Hindlimb muscle (tissue), 1 donor: ENCODE measurements at regions not wholly inside any gene's neighbourhood (a gene's known extent, or its start where the extent isn't known, plus 50 kb on each side); places are given as distances from the start of the nearest gene placed in this dataset.
"Not testable (repeated sequence)": the region's sequence is repeated elsewhere in the genome, so short reads cannot be mapped to it uniquely, and the experiment has no call there.

Experiments used
- DNase-seq: peaks from one replicate; pipeline ENCODE4 v3.0.0-alpha.2; 2013

DNA sequence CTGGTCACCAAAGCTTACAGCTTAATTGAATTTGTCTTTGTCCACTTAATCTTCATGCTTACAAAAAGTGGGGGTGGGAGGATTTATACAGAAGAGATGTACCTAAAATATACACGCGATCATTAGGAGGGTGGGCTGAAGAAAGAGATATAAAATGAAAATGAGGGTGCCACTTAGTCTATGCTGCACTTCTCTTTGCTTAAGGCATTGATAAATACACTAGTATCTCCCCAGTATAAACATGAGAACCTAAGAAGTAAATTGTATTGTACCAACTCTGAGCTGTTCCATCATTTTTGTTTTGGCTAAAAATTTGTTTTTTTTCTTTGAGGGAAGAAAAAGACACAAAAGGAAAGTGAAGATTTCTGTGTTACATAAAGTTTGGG lies 170.8 kb upstream of the ZNF217 start:
- no peak for DNase-seq

DNA sequence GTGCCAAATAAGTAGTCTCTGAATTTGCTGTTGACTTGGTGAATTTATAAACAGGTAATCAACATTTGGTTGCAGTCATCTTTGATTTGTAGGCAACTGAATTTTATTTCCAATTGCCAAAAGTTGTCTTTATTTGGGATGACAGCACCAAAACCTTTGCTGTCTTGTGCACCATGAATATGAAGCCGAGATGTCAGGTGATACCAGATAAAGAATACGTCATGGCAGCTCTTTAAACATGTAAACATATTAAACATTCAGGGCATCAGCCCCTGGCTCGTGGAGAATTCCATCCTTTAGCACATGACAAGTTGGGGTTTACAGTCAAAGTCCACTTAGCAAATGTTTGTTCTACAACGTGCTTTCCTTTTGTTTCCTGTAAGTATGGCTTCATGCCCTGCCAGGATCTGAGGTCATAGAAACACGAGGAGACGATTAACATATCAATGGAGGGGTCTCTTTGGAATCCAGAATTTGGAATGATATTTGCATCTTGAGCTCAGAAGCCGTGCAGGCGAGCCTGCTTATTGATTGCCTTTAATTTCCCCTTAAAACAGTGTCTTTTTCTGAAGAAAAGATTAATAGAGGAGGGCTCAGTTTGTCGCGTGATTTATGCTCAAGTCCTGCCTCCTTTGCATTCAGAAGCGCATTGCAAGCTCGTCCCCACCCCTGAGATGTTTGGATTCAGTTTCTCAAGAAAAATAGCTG lies 170.2 kb upstream of the ZNF217 start:
- DNase-seq = peak; percentile 43

DNA sequence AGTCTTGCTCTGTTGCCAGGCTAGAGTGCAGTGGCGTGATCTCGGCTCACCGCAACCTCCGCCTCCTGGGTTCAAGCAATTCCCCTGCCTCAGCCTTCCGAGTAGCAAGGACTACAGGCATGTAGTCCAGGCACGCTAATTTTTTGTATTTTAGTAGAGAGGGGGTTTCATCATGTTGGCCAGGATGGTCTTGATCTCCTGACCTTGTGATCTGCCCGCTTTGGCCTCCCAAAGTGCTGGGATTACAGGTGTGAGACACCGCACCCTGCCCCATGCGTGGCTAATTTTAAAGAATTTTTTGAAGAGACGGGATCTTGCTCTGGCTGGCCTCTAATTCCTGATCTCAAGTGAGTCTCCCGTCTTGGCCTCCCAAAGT lies 168.8 kb upstream of the ZNF217 start:
- DNase-seq = not testable (repeated sequence)

DNA sequence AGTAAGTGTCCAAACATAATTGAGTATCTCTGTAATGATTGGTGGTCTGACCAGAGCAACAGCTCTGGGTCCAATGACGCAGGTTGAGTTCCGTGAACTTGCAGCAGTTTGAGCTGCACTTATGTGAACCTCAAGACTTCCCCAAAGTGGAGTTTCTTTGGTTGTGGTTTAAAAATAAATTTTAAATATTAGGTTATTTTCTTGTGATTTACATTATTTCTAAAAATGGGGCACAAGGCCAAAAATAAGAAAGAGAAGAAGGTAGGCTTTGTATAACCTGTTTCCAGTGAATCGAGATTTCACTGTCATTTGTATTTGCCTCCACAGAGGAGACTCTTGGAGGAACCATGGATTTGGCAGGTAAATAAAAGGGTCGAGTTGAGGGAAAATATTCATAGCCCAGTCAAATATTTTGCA lies 166.4 kb upstream of the ZNF217 start:
- DNase-seq = no peak

DNA sequence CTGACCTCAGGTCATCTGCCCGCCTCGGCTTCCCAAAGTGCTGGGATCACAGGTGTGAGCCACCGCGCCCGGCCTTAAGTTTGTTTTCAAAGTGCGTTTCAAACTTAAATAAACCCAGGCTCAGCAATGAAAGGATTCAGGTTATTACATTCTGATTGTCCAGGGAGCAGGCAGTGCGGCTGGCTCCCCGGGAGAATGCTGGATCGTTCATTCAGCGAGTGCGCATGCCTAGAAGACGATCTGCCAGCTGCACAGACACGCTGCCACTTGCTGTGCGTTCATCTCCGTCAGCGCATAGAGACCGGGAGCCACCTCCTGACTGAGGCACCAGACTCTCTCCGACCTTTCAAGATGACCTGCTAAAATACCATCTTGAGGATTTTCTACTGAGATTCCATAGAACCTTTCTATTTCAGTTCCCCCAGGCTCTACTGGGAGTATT lies 163.9 kb upstream of the ZNF217 start:
- no peak for DNase-seq

DNA sequence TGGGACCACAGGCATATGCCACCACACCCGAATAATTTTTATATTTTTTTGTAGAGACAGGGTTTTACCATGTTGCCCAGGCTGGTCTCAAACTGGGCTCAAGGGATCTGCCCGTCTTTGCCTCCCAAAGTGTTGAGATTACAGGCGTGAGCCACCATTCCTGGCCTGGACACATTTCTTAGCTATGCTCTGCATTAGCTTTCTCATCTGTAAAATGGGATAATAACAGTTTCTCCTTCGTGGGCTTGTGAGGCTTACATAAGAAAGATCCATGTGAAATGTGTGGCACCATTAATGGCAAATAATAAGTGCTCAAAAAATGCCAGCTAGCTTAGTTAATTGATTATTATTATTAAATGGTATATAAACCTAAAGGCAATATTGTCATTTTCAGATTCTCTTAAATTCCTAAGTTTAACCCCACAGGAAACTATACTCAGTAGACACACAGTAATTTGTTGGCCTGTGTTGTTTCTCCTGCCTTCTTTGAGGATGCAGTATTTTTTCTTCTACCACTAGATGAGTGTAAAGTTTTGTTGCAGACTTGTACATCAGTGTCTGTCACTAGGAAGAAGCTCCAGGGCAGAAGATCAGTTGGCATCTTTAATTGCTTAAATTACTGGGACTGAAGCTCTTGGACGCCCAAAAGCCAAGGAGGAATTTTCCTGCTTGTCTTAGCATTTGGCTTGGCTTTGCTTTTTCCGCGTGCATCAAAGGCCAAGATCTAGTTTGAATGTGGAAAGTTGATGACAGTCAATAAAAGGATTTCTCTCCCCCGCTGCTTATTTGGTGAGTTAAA lies 162.3 kb upstream of the ZNF217 start:
- no peak for DNase-seq

DNA sequence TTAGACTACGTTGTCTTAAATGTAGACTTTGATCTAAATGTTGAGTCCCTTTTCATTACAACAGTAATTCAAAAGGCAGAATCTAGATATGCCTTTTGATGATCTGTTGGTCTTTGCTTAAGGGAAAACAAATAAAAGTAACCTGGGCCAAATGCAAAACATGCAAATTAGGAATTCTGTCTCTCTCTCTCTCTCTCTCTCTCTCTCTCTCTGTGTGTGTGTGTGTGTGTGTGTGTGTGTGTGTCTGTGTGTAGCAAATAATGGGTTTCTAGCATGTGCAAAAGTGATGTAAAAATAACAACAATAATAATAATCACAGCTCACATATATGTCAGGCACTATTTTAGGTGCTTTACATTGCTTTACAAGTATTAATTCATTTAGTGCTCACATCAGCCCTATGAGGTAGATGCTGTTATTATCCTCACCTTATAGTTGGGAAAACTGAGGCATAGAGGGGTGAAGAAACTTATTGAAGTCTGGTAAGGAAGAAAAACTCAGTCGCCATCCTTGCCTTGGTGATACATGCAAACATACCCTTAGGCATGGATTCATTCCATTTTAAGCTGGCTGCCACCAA lies 160.3 kb upstream of the ZNF217 start:
- DNase-seq = no peak

DNA sequence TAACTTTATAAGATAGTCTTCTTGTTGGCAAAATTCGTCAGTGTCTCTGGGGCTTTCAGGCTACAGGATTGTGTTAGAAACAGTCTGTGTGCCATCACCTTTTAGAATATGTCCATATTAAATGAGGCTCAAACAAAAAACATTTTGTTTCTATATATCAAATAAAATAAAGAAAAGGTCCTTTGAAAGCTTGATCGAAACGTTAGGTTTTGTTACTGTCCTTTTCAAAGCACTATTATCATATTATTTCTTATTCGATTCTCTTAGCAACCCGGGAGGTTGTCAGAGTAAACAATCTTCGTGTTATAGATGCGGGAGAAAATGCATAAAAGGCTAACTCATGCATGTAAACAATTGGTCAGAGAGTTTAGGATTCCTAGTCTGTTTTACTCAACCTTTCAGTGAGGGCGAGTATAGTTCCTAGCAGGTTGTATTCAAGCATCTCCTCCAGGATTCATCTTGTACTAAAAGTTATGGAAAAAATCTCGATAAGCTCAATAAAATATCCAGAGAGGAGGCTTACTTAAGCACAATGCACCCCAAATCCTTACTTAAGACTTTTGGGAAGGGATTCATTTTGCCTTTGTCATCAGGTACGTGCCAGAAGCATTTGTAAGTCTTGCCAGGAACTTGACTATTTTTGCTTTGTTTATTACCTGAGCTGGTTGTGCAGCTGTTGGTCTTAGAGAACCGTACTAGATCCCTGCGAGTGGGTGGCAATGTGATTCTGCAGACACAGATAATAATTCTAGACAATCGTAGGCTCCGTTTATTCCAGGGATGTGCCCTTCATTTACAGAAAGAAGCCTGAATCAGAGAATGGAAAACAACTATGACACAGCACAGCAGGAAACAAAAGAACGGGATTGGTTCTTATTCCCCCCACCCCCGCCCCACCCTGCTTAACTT lies 159.6 kb upstream of the ZNF217 start:
- no peak for DNase-seq

DNA sequence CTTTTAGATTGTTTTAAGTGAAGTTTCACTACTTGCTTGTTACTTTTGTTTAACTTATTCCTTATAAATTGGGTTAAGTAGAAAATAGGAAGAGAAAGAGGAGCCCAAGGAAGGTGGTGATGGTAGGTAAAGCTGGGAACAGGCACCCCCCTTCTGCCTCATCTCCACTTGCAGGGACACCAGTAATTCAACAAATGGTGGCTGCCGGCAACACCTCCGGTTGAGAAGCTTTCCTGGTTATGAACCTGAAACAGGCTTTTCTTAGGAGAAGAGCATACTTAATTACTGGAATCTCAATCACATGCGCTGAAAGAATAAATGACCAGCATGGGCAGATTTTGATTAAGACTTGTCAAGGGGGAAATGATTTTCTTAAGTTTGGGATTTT lies 158.9 kb upstream of the ZNF217 start:
- no peak for DNase-seq

DNA sequence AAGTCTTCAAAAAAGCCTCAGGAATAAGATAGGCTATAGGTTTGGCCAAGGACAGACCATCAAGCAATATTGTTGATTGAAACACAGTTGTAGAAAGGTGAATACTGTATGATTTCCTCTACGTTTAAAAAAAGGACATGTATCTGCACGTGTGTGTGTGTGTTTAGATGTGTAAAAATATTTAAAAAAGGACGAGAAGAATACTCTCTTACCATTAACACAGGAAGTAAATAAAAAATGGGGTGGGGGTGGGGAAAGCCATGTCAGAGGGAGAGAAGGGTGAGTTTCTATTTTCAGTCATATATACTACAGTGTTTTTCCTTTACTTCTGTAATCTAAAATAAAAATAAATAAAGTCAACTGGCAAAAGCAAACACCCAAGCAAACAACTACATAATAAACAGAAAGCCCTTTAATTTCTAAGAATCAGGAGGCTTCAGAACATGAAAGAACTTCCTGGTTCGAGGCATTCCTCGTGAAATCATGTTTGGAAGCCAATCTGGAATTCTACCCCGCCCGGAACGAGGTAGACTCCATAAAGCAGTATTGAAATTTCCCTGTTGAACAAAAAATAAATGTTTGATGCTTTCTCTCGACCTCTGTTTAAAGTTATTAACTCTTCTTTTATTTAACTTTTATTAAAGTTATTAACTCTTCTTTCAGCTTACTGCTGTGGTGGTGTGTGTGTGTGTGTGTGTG lies 158.1 kb upstream of the ZNF217 start:
- no peak for DNase-seq

DNA sequence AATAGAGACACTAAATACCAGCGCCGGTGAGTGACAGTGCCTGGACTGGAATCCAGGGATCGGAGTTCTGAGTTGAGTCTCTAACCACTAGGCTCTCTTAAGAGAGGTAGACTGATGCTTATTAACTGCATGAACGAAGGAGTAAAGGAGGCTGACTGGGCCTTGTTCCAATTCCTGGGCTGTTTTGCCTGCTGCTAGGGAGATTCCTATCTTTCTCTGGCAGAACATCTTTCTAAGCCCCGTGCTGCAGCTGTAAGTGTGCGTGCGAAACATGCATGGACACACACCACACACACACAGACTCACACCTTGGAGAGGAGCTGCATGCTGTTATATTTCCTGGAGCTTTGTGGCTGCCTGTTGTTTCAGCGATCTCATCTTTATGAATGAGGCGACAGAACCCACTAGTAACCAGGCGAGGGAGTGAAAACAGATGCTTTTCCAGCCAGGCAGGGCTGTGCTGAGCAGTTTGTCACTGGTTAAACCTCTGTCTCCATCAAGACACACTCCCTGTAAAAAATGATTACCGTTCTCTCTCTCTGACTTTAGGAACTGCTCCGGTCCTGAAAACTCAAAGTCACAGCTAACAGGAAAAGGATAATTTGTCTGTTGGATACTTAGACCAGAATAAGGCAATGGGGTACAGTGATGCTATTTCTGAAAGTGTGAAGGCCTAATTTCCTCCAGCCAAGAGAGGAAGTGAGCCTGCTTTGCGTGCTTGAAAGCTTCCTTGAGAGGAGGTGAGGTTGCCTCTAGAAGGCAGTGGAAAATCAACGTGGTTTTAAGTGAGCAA lies 157.4 kb upstream of the ZNF217 start:
- DNase-seq = peak; percentile 69

DNA sequence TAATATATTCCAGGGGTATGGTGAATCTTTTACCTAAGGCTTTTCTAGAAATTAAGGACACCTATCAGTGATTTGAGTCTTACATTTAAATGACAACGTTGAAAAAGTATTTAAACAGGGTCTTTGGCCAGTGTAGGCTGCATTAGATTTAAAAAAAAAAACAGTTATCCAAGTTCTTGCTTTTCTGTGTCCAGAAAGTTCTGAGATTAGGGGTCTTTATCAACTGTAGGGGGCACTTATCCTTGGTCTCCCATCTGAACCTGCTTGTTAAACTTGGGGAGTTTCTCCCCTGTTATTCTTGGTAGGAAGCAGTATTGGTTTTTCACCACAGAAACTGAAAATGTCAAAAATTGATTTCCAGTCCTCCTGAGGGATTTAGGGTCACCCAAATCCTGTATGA lies 155.9 kb upstream of the ZNF217 start:
- no peak for DNase-seq

DNA sequence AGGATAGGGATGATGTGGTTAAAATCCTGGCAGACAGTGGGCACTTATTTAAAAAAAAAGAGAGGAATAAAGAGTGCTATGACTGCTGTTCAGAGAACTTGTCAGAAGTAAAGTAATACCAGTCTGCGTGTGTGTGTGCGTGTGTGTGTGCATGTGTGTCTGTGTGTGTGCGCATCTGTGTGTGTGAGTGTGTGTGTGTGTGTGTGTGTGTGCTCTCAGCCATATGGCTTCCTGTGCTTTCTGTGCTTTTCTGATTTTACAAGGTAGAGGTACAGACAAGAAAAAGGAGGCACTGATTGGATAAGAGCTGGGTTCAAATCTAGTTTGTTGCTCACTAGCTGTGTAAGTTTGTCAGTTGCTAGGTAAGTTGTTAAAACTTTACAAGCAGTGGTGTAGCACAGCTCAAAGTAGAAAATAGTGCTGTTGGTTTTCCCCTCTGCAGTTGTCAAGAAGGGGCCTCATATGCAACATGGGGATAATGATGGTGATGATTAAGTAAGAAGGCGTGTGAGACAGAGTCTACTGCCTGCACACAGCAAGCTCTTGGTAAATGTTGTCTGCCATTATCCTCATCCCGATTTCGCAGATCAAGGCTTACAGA lies 155.3 kb upstream of the ZNF217 start:
- DNase-seq = no peak

DNA sequence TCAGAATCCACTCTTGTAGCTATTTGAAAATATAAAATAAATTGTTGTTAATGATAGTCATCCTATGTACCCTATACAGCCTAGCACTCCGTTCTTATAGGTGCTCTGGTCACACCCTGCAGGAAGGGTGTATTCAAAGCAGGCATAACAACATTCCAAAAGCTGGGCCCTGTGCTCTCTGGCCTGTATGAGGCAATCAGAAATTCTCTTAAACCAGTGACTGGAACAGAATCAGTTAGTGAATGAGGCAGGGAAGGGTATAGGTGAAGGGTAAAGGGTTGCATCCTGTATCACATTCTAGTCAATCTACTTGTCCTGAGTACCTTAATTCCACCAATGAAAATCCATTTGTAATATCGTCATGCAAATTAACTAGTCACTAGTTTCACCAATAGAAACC lies 154.5 kb upstream of the ZNF217 start:
- no peak for DNase-seq

DNA sequence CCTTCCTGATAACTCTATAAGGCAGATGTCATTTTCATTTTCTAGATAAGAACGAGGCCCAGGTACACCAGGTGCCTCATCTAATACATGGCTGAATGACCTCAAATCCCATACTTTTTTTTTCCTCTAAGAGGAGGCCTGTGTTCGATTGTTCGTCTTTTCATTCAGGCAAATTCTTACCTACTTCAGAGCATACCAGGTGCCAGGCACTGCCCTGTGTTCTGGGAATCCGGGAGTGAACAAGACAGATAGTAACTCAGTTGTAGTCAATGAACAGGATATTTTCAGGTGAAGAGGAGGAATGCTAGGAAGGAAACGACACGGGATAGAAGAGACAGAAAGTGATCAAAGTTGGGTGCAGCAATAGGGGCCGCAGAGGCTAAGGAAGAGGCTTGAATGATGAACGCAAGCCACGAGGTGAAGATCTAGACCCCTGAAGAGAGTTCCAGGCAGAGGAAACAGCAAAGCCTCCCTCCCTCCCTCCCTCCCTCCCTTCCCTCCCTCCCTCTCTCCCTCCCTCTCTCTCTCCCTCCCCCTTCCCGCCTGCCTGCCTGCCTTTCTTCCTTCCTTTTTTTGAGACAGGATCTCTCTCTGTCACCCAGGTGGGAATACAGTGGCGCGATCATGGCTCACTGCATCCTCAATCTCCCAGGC lies 150.1 kb upstream of the ZNF217 start:
- DNase-seq = no peak

DNA sequence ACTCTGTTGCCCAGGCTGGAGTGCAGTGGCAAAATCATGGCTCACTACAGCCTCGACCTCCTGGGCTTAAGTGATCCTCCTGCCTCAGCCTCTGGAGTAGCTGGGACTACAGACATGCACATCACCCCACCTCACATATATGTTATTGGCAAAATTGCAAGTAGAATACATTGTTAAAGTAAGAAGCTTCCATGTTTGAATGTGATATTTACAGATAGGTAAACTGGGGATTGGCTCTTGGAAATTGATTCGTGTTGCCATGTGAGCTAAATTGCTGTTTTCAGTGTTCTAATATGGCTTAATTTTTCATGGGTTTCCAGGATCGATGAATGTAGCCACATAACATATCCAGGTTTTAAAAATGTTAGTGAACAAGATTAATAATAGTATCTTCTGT lies 149.0 kb upstream of the ZNF217 start:
- no peak for DNase-seq

DNA sequence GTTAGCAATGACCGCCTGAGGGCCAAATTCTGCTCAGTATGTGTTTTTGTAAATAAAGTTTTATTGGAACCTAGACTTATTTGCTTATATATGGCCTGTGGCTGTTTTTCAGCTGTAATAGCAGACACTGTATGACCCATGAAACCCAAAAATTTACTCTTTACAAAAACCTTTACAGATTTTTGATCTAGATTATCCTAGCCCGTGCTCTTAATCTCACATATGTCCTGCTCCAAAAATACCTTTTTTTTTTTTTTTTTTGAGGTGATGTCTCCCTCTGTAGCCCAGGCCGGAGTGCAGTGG lies 148.0 kb upstream of the ZNF217 start:
- no peak for DNase-seq

DNA sequence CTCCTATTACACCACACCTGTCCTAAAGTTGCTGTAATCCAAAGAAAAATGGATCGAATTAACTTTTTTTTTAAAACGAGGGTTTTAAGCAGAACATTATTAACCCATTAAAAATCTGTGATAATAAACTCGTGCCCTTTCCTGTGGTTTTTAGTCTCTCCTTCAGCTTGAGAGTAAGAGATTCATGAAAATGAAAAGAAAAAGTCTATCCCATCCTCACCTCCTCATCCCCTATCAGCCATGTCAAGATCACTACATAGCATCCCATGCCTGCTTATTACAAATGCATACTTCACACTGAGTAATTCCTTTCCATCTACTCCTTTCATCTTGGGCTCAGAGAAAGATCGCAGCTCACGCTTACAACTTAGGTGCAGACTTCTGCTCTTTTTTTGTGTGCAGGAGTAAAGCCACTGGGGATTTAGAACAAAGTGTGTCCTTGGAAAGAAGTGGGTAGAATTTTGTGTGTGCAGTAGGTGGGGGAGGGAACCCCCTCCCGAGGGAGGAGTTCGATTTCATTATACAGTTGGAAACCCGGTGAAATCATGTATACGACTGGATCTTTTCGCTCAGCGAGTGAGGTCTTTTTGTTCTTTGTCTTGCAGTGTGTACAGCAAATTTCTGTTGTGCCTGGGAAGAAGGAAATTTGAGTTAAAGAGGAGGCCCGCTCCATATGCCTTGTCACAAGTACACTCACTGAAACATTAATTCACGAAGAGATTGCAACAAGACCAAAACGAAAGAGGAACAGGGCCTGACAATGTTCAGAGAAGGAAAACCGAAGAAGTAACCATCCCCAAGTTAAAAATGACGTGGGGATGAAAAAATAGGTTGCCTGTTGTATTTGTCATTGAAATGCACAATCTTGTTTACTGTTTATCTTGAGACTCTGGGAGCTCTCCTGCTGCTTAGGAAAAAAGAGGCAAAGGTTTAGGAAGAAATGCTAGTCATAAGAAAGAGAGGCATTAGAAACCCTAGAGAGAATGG lies 146.5 kb upstream of the ZNF217 start:
- DNase-seq = peak; percentile 37
